ENCODE measurements at regions not wholly inside any gene's neighbourhood (a gene's known extent, or its start where the extent isn't known, plus 50 kb on each side); places are given as distances from the start of the nearest gene placed in this dataset.

GRCh38 chr12:88406905-88407304, 173.4 kb downstream of the KITLG start:
- no peak for TF ChIP-seq CTCF (conservative IDR thresholded peaks at IDR 0.05; ENCODE audit: low read depth, low read length)
- no peak for TF ChIP-seq EZH2 (IDR thresholded peaks at IDR 0.05; ENCODE audit: borderline replicate concordance, low read depth, low read length, poor library complexity, severe bottlenecking)

Measured in A673 (cell line).